H1 (cell line): ENCODE measurements at regions not wholly inside any gene's neighbourhood (a gene's known extent, or its start where the extent isn't known, plus 50 kb on each side); places are given as distances from the start of the nearest gene placed in this dataset.

Experiments used
- CTCF ChIA-PET: fragments of 300-600 bp; sonication (Branson Sonifier 250); formaldehyde crosslinking; loops from one replicate; lab custom pipeline; 2021; ENCODE audit not compliant: partially characterized antibody; lab: Charles Lee
- POLR2A ChIA-PET: fragments of 300-600 bp; sonication (Branson Sonifier 250); formaldehyde crosslinking; loops from one replicate; lab custom pipeline; 2021; ENCODE audit warnings: inconsistent platforms; ENCODE audit not compliant: partially characterized antibody; lab: Charles Lee
- DNase-seq, 2 experiments: peaks; one replicate each; pipeline versions ENCODE4 v3.0.0 to v3.0.0-alpha.2; 2010 to 2022; ENCODE audit warnings: low spot score in 2 of 2, low read depth in 1 of 2, mixed read lengths in 1 of 2
- FAIRE-seq: peaks from 2 replicates; lab custom pipeline; 2011; peaks lifted over from hg19 to GRCh38; lab: Jason Lieb, UNC
- H2AFZ ChIP-seq: 2 replicates; pipeline ENCODE4 v1.8.1; 2012; ENCODE audit warnings: low read length, inconsistent platforms
- H2AK5ac ChIP-seq: 2 replicates; pipeline ENCODE4 v1.6.1; 2013; ENCODE audit warnings: low read depth, low read length
- H2BK120ac ChIP-seq: replicated peaks from 2 replicates; pipeline ENCODE3; 2013; ENCODE audit warnings: low read depth, low read length, inconsistent platforms
- H2BK12ac ChIP-seq: 2 replicates; pipeline ENCODE4 v1.6.1; 2013; ENCODE audit warnings: low read depth, low read length
- H2BK15ac ChIP-seq: 2 replicates; pipeline ENCODE4 v1.6.1; 2013; ENCODE audit warnings: low read length
- H2BK20ac ChIP-seq: 2 replicates; pipeline ENCODE4 v1.6.1; 2013; ENCODE audit warnings: low read length
- H2BK5ac ChIP-seq: 2 replicates; pipeline ENCODE4 v1.6.1; 2013; ENCODE audit warnings: low read depth, low read length
- H3K14ac ChIP-seq: 2 replicates; pipeline ENCODE4 v1.6.1; 2013; ENCODE audit warnings: inconsistent platforms; ENCODE audit not compliant: insufficient read length
- H3K18ac ChIP-seq: 2 replicates; pipeline ENCODE4 v1.6.1; 2013; ENCODE audit warnings: low read length; ENCODE audit errors: extremely low read depth
- H3K23ac ChIP-seq: 2 replicates; pipeline ENCODE4 v1.6.1; 2013; ENCODE audit warnings: inconsistent platforms; ENCODE audit not compliant: insufficient read length
- H3K23me2 ChIP-seq: 2 replicates; pipeline ENCODE4 v1.6.1; 2013; ENCODE audit warnings: low read depth, low read length
- H3K27ac ChIP-seq: 2 replicates; pipeline ENCODE4 v1.6.1; 2011; ENCODE audit warnings: low read depth, low read length, inconsistent platforms
- H3K27me3 ChIP-seq, 4 experiments: replicated peaks in 1 of 4; 1 replicate in 1 of 4; 2 replicates in 3 of 4; pipeline versions ENCODE4 v1.6.1 to v1.8.1; 2011 to 2013; ENCODE audit warnings: low read length in 3 of 4, mild to moderate bottlenecking in 3 of 4, inconsistent platforms in 2 of 4, mixed read lengths in 2 of 4, moderate library complexity in 1 of 4; ENCODE audit not compliant: control insufficient read depth in 3 of 4, insufficient read depth in 3 of 4; ENCODE audit errors: extremely low read depth in 1 of 4
- H3K36me3 ChIP-seq, 4 experiments: 2 replicates each; pipeline versions ENCODE4 v1.6.1 to v1.8.1; 2011 to 2013; ENCODE audit warnings: mild to moderate bottlenecking in 4 of 4, low read length in 3 of 4, moderate library complexity in 2 of 4, control low read depth in 1 of 4, inconsistent platforms in 1 of 4; ENCODE audit not compliant: insufficient read depth in 4 of 4, control insufficient read depth in 2 of 4
- H3K4ac ChIP-seq: replicated peaks from 2 replicates; pipeline ENCODE3; 2013; ENCODE audit warnings: low read length, low read depth, mixed read lengths, inconsistent platforms; ENCODE audit not compliant: insufficient read length
- H3K4me1 ChIP-seq, 4 experiments: replicated peaks in 1 of 4; 1 replicate in 1 of 4; 2 replicates in 3 of 4; pipeline versions ENCODE4 v1.6.1 to v1.8.1; 2011 to 2013; ENCODE audit warnings: low read length in 3 of 4, inconsistent platforms in 2 of 4, mixed read lengths in 1 of 4; ENCODE audit not compliant: insufficient read depth in 4 of 4, control insufficient read depth in 3 of 4
- H3K4me2 ChIP-seq, 2 experiments: 2 replicates each; pipeline versions ENCODE4 v1.6.1 to v1.8.1; 2011 to 2013; ENCODE audit warnings: low read depth in 2 of 2, low read length in 2 of 2, control low read depth in 1 of 2, inconsistent platforms in 1 of 2, mild to moderate bottlenecking in 1 of 2; ENCODE audit not compliant: insufficient read depth in 1 of 2
- H3K4me3 ChIP-seq, 4 experiments: fragments of 200-600, 300-600 bp in 1 of 4; sonication (generic), shearing (Covaris generic), sonication (Bioruptor Twin) in 1 of 4; 2 replicates each; pipeline versions ENCODE4 v1.5.1 to v1.8.1; 2011 to 2016; ENCODE audit warnings: low read length in 4 of 4, low read depth in 3 of 4, control low read depth in 2 of 4, inconsistent platforms in 2 of 4, mild to moderate bottlenecking in 2 of 4, mixed read lengths in 1 of 4, moderate library complexity in 1 of 4; ENCODE audit not compliant: insufficient read depth in 2 of 4; ENCODE audit errors: extremely low read depth in 1 of 4
- H3K56ac ChIP-seq: replicated peaks from 2 replicates; pipeline ENCODE3; 2013; ENCODE audit warnings: low read depth, mild to moderate bottlenecking, mixed read lengths, low read length, inconsistent platforms; ENCODE audit not compliant: insufficient read length
- H3K79me1 ChIP-seq: 2 replicates; pipeline ENCODE4 v1.6.1; 2013; ENCODE audit warnings: low read depth, low read length, control low read depth
- H3K79me2 ChIP-seq, 2 experiments: 2 replicates each; pipeline versions ENCODE4 v1.6.1 to v1.8.1; 2012 to 2013; ENCODE audit warnings: low read length in 2 of 2, mild to moderate bottlenecking in 2 of 2, inconsistent platforms in 1 of 2; ENCODE audit not compliant: insufficient read depth in 2 of 2, control insufficient read depth in 1 of 2
- H3K9ac ChIP-seq, 4 experiments: replicated peaks in 1 of 4; 1 replicate in 1 of 4; 2 replicates in 3 of 4; pipeline versions ENCODE4 v1.6.1 to v1.8.1; 2011 to 2013; ENCODE audit warnings: low read depth in 3 of 4, low read length in 3 of 4, control low read depth in 2 of 4, mild to moderate bottlenecking in 2 of 4, moderate library complexity in 2 of 4, inconsistent platforms in 1 of 4; ENCODE audit errors: extremely low read depth in 1 of 4
- H3K9me3 ChIP-seq, 2 experiments: 2 replicates each; pipeline versions ENCODE4 v1.6.1 to v1.8.1; 2012 to 2013; ENCODE audit warnings: mild to moderate bottlenecking in 2 of 2, moderate library complexity in 2 of 2, control low read depth in 1 of 2, inconsistent platforms in 1 of 2, low read depth in 1 of 2, low read length in 1 of 2, mixed read lengths in 1 of 2; ENCODE audit not compliant: insufficient read depth in 2 of 2
- H4K20me1 ChIP-seq, 2 experiments: replicated peaks in 1 of 2; 2 replicates each; pipeline versions ENCODE3 to v1.8.1; 2011 to 2013; ENCODE audit warnings: inconsistent platforms in 2 of 2, low read length in 2 of 2, mild to moderate bottlenecking in 1 of 2; ENCODE audit not compliant: insufficient read depth in 2 of 2, control insufficient read depth in 1 of 2
- H4K5ac ChIP-seq: 2 replicates; pipeline ENCODE4 v1.6.1; 2013; ENCODE audit warnings: low read length, low read depth, mixed read lengths, inconsistent platforms; ENCODE audit not compliant: insufficient read length
- H4K8ac ChIP-seq: 2 replicates; pipeline ENCODE4 v1.8.0; 2013; ENCODE audit warnings: mild to moderate bottlenecking, moderate library complexity, low read length, inconsistent platforms; ENCODE audit not compliant: insufficient read depth; ENCODE audit errors: extremely low read depth
- H4K91ac ChIP-seq: replicated peaks from 2 replicates; pipeline ENCODE3; 2013; ENCODE audit warnings: low read length, mixed read lengths, inconsistent platforms; ENCODE audit not compliant: insufficient read length
- WGBS, 2 experiments: shearing (Covaris generic) in 1 of 2; methylation state at CpG; one replicate each; pipeline versions ENCODE4 v1.1.6 to v1.1.7; 2013 to 2015; ENCODE audit warnings: low lambda C conversion rate in 2 of 2, mixed read lengths in 2 of 2, inconsistent platforms in 1 of 2, low coverage in 1 of 2, missing lambda C conversion rate in 1 of 2; ENCODE audit not compliant: insufficient replicate concordance in 2 of 2, insufficient coverage in 1 of 2, insufficient read length in 1 of 2; ENCODE audit errors: extremely low coverage in 1 of 2, missing lambda C conversion rate in 1 of 2; 5-methylcytosine and 5-hydroxymethylcytosine counted together
- TF ChIP-seq, protein P1 (sequence below): fragments of 300-600 bp; sonication (generic); IDR thresholded peaks from 2 replicates; pipeline ENCODE4 v1.7.1; 2012; ENCODE audit warnings: low read length, moderate library complexity, mild to moderate bottlenecking, inconsistent platforms; ENCODE audit not compliant: insufficient replicate concordance

DNA sequence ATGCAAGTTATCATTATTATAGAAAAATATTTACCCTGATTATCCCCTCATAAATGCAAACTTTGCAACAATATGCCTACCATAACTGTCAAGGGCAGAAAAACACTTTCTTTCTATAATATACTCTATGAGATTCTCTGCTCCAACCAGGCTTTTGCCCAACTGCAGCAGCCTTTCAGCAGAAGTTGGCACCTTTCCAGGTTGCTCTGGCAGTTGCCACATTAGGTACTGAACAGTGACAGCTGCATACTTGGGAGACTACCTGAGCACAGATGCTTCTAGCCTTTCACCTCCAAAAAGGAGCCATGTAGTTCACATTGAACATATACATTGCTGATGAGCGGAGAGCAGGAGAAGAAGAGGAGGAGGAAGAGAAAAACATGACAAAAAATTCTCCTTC is 69.5 kb upstream of the BRWD3 start:
- Histone ChIP-seq H3K9me3 (no peaks in the 10 kb centered on the region), H2BK12ac (no peak overlapping the region), H2BK5ac (no peak overlapping the region), H2BK120ac (no peak overlapping the region), H3K27me3 (no peaks in the 10 kb centered on the region), H2BK15ac (no peak overlapping the region), H3K18ac (no peak overlapping the region), H3K4ac (no peak overlapping the region), H3K14ac (no peak overlapping the region), H3K4me1 (no peaks in the 10 kb centered on the region), H4K20me1 (no peaks in the 10 kb centered on the region), H4K91ac (no peak overlapping the region), H3K27ac (no peak overlapping the region), H4K8ac (no peak overlapping the region), H4K5ac (no peak overlapping the region), H2BK20ac (no peak overlapping the region), H3K56ac (no peak overlapping the region), H3K4me3 (no peak overlapping the region), H3K23me2 (no peaks in the 10 kb centered on the region), H3K36me3 (no peaks in the 10 kb centered on the region), H3K79me1 (no peaks in the 10 kb centered on the region), H3K23ac (no peak overlapping the region), H2AFZ (no peak overlapping the region), H3K9ac (no peak overlapping the region), H2AK5ac (no peak overlapping the region), H3K4me2 (no peak overlapping the region), H3K79me2 (no peaks in the 10 kb centered on the region)
- FAIRE-seq (no peak), DNase-seq (no peak)
- ChIA-PET POLR2A (no interaction called here), CTCF (no interaction called here)
- 100% methylated on average over 1 of the region's 1 CpG; no CpG with 5 or more reads in 1 of the 2 experiments for WGBS, 2 experiments
- TF ChIP-seq, protein P1, sequence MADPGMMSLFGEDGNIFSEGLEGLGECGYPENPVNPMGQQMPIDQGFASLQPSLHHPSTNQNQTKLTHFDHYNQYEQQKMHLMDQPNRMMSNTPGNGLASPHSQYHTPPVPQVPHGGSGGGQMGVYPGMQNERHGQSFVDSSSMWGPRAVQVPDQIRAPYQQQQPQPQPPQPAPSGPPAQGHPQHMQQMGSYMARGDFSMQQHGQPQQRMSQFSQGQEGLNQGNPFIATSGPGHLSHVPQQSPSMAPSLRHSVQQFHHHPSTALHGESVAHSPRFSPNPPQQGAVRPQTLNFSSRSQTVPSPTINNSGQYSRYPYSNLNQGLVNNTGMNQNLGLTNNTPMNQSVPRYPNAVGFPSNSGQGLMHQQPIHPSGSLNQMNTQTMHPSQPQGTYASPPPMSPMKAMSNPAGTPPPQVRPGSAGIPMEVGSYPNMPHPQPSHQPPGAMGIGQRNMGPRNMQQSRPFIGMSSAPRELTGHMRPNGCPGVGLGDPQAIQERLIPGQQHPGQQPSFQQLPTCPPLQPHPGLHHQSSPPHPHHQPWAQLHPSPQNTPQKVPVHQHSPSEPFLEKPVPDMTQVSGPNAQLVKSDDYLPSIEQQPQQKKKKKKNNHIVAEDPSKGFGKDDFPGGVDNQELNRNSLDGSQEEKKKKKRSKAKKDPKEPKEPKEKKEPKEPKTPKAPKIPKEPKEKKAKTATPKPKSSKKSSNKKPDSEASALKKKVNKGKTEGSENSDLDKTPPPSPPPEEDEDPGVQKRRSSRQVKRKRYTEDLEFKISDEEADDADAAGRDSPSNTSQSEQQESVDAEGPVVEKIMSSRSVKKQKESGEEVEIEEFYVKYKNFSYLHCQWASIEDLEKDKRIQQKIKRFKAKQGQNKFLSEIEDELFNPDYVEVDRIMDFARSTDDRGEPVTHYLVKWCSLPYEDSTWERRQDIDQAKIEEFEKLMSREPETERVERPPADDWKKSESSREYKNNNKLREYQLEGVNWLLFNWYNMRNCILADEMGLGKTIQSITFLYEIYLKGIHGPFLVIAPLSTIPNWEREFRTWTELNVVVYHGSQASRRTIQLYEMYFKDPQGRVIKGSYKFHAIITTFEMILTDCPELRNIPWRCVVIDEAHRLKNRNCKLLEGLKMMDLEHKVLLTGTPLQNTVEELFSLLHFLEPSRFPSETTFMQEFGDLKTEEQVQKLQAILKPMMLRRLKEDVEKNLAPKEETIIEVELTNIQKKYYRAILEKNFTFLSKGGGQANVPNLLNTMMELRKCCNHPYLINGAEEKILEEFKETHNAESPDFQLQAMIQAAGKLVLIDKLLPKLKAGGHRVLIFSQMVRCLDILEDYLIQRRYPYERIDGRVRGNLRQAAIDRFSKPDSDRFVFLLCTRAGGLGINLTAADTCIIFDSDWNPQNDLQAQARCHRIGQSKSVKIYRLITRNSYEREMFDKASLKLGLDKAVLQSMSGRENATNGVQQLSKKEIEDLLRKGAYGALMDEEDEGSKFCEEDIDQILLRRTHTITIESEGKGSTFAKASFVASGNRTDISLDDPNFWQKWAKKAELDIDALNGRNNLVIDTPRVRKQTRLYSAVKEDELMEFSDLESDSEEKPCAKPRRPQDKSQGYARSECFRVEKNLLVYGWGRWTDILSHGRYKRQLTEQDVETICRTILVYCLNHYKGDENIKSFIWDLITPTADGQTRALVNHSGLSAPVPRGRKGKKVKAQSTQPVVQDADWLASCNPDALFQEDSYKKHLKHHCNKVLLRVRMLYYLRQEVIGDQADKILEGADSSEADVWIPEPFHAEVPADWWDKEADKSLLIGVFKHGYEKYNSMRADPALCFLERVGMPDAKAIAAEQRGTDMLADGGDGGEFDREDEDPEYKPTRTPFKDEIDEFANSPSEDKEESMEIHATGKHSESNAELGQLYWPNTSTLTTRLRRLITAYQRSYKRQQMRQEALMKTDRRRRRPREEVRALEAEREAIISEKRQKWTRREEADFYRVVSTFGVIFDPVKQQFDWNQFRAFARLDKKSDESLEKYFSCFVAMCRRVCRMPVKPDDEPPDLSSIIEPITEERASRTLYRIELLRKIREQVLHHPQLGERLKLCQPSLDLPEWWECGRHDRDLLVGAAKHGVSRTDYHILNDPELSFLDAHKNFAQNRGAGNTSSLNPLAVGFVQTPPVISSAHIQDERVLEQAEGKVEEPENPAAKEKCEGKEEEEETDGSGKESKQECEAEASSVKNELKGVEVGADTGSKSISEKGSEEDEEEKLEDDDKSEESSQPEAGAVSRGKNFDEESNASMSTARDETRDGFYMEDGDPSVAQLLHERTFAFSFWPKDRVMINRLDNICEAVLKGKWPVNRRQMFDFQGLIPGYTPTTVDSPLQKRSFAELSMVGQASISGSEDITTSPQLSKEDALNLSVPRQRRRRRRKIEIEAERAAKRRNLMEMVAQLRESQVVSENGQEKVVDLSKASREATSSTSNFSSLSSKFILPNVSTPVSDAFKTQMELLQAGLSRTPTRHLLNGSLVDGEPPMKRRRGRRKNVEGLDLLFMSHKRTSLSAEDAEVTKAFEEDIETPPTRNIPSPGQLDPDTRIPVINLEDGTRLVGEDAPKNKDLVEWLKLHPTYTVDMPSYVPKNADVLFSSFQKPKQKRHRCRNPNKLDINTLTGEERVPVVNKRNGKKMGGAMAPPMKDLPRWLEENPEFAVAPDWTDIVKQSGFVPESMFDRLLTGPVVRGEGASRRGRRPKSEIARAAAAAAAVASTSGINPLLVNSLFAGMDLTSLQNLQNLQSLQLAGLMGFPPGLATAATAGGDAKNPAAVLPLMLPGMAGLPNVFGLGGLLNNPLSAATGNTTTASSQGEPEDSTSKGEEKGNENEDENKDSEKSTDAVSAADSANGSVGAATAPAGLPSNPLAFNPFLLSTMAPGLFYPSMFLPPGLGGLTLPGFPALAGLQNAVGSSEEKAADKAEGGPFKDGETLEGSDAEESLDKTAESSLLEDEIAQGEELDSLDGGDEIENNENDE, result no peak
